ENCODE measurements at regions not wholly inside any gene's neighbourhood (a gene's known extent, or its start where the extent isn't known, plus 50 kb on each side); places are given as distances from the start of the nearest gene placed in this dataset.

DNA sequence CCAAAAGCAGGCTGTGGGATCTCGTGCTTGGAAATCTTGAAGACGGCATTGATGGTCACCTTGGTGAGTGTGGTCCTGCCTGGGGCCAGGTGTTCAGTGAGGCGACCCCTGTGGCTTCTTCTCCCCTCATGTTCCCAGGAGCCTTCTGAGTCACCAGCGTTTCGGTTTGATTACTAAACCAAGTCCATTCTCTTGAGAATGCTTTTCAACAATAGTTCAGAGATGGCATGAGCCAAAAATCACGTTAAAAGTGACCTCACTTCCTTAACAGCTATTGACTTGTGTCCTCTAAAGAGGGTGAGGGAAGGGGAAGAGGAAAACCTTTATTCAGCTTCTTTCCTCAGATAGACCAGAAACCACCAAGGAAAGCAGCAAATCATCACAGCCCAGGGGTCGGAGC, 315.2 kb downstream of the GATA3 start:
- TF ChIP-seq REST (IDR thresholded peaks at IDR 0.05) (no peak), HNF4G (IDR thresholded peaks at IDR 0.05) (no peak), FOXA1 (IDR thresholded peaks at IDR 0.05) (no peak), SP1 (IDR thresholded peaks at IDR 0.05) (no peak)
- TF ChIP-seq, protein P1, sequence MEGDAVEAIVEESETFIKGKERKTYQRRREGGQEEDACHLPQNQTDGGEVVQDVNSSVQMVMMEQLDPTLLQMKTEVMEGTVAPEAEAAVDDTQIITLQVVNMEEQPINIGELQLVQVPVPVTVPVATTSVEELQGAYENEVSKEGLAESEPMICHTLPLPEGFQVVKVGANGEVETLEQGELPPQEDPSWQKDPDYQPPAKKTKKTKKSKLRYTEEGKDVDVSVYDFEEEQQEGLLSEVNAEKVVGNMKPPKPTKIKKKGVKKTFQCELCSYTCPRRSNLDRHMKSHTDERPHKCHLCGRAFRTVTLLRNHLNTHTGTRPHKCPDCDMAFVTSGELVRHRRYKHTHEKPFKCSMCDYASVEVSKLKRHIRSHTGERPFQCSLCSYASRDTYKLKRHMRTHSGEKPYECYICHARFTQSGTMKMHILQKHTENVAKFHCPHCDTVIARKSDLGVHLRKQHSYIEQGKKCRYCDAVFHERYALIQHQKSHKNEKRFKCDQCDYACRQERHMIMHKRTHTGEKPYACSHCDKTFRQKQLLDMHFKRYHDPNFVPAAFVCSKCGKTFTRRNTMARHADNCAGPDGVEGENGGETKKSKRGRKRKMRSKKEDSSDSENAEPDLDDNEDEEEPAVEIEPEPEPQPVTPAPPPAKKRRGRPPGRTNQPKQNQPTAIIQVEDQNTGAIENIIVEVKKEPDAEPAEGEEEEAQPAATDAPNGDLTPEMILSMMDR (IDR thresholded peaks at IDR 0.05; ENCODE audit: low read depth, low read length, missing input control) = no peak
- TF ChIP-seq, protein P2, sequence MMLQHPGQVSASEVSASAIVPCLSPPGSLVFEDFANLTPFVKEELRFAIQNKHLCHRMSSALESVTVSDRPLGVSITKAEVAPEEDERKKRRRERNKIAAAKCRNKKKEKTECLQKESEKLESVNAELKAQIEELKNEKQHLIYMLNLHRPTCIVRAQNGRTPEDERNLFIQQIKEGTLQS (IDR thresholded peaks at IDR 0.05) = no peak
